ENCODE measurements at regions not wholly inside any gene's neighbourhood (a gene's known extent, or its start where the extent isn't known, plus 50 kb on each side); places are given as distances from the start of the nearest gene placed in this dataset.

- no peak overlapping the region for H3K4me3 ChIP-seq (ENCODE audit: low read depth, poor library complexity, severe bottlenecking)
- no peak for TF ChIP-seq POLR2A (IDR thresholded peaks at IDR 0.05)
- TF ChIP-seq, protein P1, sequence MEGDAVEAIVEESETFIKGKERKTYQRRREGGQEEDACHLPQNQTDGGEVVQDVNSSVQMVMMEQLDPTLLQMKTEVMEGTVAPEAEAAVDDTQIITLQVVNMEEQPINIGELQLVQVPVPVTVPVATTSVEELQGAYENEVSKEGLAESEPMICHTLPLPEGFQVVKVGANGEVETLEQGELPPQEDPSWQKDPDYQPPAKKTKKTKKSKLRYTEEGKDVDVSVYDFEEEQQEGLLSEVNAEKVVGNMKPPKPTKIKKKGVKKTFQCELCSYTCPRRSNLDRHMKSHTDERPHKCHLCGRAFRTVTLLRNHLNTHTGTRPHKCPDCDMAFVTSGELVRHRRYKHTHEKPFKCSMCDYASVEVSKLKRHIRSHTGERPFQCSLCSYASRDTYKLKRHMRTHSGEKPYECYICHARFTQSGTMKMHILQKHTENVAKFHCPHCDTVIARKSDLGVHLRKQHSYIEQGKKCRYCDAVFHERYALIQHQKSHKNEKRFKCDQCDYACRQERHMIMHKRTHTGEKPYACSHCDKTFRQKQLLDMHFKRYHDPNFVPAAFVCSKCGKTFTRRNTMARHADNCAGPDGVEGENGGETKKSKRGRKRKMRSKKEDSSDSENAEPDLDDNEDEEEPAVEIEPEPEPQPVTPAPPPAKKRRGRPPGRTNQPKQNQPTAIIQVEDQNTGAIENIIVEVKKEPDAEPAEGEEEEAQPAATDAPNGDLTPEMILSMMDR (IDR thresholded peaks at IDR 0.05), result no peak
- no peak for DNase-seq (ENCODE audit: low spot score in 2 of 2)
- WGBS, 2 donors, result 80 to 84% methylated on average over 10 of the region's 10 CpGs
- intact Hi-C loops (cut with DNase I; ENCODE audit: low total_unique reads), result no loop called here
Observed at GRCh38 chr5:124581738-124582560, 164.5 kb downstream of the ZNF608 start.

GRCh38 chr5:124580925-124581737 lies 165.3 kb downstream of the ZNF608 start:
- WGBS, 2 donors, result 75 to 89% methylated on average over 9 of the region's 9 CpGs
- intact Hi-C loops (cut with DNase I; ENCODE audit: low total_unique reads), result no loop called here
- DNase-seq (ENCODE audit: low spot score in 2 of 2), result no peak
- no peak for TF ChIP-seq POLR2A (IDR thresholded peaks at IDR 0.05)
- TF ChIP-seq, protein P1 (IDR thresholded peaks at IDR 0.05), result no peak
- H3K4me3 ChIP-seq (ENCODE audit: low read depth, poor library complexity, severe bottlenecking), result no peak overlapping the region

- DNase-seq (ENCODE audit: low spot score in 2 of 2), result no peak
- TF ChIP-seq, protein P1 (IDR thresholded peaks at IDR 0.05), result no peak
- TF ChIP-seq POLR2A (IDR thresholded peaks at IDR 0.05), result no peak
- intact Hi-C loops (cut with DNase I; ENCODE audit: low total_unique reads), result no loop called here
- no peak overlapping the region for H3K4me3 ChIP-seq (ENCODE audit: low read depth, poor library complexity, severe bottlenecking)
- 81 to 97% methylated on average over 6 of the region's 6 CpGs for WGBS, 2 donors
Observed at GRCh38 chr5:124580512-124580911, 165.9 kb downstream of the ZNF608 start.

DNA sequence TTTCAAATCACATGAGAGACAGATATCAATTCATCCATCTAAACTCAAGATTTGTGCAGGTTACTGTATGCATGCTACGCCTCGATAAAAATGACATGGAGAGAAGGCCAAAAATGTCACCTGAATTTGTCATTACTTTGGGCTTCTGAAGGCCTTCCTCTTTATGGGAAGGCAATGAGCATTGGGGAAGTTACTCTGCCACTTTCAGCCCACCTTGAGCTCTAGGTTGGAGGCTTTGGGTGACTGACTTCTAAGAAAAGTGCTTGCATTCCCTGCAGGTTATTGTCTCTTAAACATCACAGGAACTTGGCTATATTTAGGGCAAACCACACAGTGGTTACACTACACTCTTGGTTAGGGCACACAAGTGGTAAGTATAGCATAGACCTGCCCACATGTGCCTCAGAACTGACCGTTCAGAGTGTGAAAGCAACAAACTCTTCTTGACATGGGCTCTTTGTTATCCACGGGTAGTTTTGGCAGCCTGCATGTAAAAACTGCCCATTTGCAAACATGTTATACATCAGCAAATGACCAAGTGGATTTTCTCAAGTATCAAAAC lies 169.5 kb downstream of the ZNF608 start:
- no peak for DNase-seq (ENCODE audit: low spot score in 2 of 2)
- TF ChIP-seq, protein P1 (IDR thresholded peaks at IDR 0.05), result no peak
- TF ChIP-seq POLR2A (IDR thresholded peaks at IDR 0.05), result no peak
- intact Hi-C loops (cut with DNase I; ENCODE audit: low total_unique reads), result no loop called here
- 90 to 91% methylated on average over 4 of the region's 4 CpGs for WGBS, 2 donors
- no peak overlapping the region for H3K4me3 ChIP-seq (ENCODE audit: low read depth, poor library complexity, severe bottlenecking)

DNA sequence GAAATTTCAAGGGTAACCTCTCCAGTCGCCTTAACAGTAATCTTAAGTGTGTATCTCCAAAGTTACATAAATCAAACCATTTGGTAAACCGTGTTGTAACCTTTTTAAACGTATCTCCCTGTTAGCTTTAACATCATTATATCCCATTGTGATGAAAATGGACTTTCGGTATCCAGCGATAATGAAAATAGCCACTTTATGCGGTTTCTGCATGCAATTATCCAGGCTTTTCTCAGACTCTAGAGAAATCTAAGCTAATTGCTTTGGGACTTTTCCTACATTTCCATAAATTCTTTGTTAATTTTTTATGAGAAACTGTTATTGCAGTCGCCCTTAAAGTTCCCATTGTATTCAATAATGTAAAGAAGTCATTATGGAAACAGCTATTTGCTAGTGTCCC lies 170.7 kb downstream of the ZNF608 start:
- 92 to 95% methylated on average over 7 of the region's 7 CpGs for WGBS, 2 donors
- intact Hi-C loops (cut with DNase I; ENCODE audit: low total_unique reads), result no loop called here
- no peak for TF ChIP-seq POLR2A (IDR thresholded peaks at IDR 0.05)
- TF ChIP-seq, protein P1 (IDR thresholded peaks at IDR 0.05), result no peak
- no peak for DNase-seq (ENCODE audit: low spot score in 2 of 2)
- H3K4me3 ChIP-seq (ENCODE audit: low read depth, poor library complexity, severe bottlenecking), result no peak overlapping the region

All from lower leg skin (tissue), 4 donors.